ENCODE measurements at regions not wholly inside any gene's neighbourhood (a gene's known extent, or its start where the extent isn't known, plus 50 kb on each side); places are given as distances from the start of the nearest gene placed in this dataset.

DNA sequence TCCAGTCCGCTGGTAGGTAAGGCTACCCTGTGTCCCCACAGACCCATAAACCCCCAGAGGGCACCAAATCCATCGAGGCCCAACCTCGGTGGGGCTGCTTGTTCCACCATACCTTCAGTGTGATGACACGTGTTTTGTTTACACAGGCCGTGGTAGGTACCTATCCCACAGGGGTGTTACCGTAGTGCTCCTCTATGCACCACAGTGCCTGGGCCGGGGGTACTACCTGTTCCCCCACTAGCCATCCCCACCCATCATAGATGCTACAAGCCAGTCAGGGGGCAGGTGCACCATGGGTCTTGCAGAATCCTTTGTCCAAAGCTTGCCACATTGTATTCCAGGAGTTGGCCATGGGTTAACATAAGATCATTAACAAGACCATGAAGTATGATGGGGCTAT lies 796.2 kb downstream of the EFNA5 start:
- DNase-seq (ENCODE audit: unreplicated experiment) = no peak
- Mint-ChIP-seq H3K36me3 (ENCODE audit: insufficient read depth, unreplicated experiment) (no peaks in the 10 kb centered on the region), H3K4me1 (ENCODE audit: insufficient read depth, unreplicated experiment) (peaks cover 11% of the 10 kb centered on the region), H3K9me3 (ENCODE audit: unreplicated experiment) (no peaks in the 10 kb centered on the region), H3K4me3 (ENCODE audit: unreplicated experiment) (no peak overlapping the region), H3K27me3 (ENCODE audit: insufficient read depth, unreplicated experiment) (no peaks in the 10 kb centered on the region), H3K27ac (ENCODE audit: low read depth, unreplicated experiment) (no peak overlapping the region)
- ChIA-PET CTCF (no interaction called here), POLR2A (interaction anchor here (0.5 kb wide), 1 partner anchor 22 kb away, joined by 3 read pairs; no protein-coding TSS in a partner anchor)
- intact Hi-C loops (cut with micrococcal nuclease) = no loop called here
- BruUV-seq (replicated peaks) = no TSS peak
- TF ChIP-seq, protein P1, sequence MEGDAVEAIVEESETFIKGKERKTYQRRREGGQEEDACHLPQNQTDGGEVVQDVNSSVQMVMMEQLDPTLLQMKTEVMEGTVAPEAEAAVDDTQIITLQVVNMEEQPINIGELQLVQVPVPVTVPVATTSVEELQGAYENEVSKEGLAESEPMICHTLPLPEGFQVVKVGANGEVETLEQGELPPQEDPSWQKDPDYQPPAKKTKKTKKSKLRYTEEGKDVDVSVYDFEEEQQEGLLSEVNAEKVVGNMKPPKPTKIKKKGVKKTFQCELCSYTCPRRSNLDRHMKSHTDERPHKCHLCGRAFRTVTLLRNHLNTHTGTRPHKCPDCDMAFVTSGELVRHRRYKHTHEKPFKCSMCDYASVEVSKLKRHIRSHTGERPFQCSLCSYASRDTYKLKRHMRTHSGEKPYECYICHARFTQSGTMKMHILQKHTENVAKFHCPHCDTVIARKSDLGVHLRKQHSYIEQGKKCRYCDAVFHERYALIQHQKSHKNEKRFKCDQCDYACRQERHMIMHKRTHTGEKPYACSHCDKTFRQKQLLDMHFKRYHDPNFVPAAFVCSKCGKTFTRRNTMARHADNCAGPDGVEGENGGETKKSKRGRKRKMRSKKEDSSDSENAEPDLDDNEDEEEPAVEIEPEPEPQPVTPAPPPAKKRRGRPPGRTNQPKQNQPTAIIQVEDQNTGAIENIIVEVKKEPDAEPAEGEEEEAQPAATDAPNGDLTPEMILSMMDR (IDR thresholded peaks at IDR 0.05; ENCODE audit: unreplicated experiment) = no peak

DNA sequence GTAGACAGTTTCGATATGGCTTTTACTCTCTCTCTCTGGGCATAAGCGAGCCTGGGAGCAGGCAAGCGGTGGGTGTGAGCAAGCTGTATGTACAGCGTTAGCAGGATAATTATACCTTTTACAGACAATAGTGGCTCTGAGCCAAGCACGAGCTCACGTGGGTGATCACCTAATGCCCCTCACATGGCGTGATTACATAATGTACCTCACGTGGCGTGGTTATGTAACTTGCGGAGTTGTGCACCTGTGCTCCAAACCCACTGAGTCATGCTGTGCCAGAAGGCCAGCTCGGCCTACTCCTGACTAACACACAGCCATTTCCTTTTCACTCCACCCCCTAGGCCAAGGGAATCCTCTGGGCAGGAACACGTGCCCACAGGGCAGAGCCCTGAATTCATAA lies 797.2 kb downstream of the EFNA5 start:
- Mint-ChIP-seq H3K9me3 (ENCODE audit: unreplicated experiment) (no peaks in the 10 kb centered on the region), H3K27ac (ENCODE audit: low read depth, unreplicated experiment) (no peak overlapping the region), H3K27me3 (ENCODE audit: insufficient read depth, unreplicated experiment) (no peaks in the 10 kb centered on the region), H3K4me3 (ENCODE audit: unreplicated experiment) (no peak overlapping the region), H3K4me1 (ENCODE audit: insufficient read depth, unreplicated experiment) (peaks cover 11% of the 10 kb centered on the region), H3K36me3 (ENCODE audit: insufficient read depth, unreplicated experiment) (no peaks in the 10 kb centered on the region)
- ChIA-PET CTCF (no interaction called here), POLR2A (interaction anchor here (1.3 kb wide), 1 partner anchor 699 kb away, joined by 3 read pairs; no protein-coding TSS in a partner anchor)
- intact Hi-C loops (cut with micrococcal nuclease) = no loop called here
- TF ChIP-seq, protein P1 (IDR thresholded peaks at IDR 0.05; ENCODE audit: unreplicated experiment) = no peak
- BruUV-seq (replicated peaks) = no TSS peak
- DNase-seq (ENCODE audit: unreplicated experiment) = peak; percentile 97

DNA sequence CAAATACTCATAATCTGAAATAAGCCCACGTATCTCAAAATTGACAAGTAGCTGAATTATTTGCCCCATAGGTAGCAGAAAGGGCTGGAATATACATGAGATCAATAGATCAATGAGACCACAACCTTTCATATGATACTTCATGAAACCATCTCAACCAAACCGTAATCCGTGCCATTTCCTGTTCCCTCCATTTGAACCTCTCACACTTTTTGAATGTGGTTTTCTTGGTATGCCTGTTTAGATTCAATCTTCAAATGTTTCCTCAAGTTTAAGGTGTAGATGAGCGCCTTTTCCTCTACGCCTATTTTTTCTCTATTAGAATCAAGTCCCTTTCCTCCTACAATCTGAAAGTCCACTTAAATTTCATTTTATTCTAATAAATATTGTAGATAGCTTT lies 805.5 kb downstream of the EFNA5 start:
- Mint-ChIP-seq H3K27me3 (ENCODE audit: insufficient read depth, unreplicated experiment) (no peaks in the 10 kb centered on the region), H3K4me3 (ENCODE audit: unreplicated experiment) (no peak overlapping the region), H3K27ac (ENCODE audit: low read depth, unreplicated experiment) (no peak overlapping the region), H3K9me3 (ENCODE audit: unreplicated experiment) (no peaks in the 10 kb centered on the region), H3K36me3 (ENCODE audit: insufficient read depth, unreplicated experiment) (no peaks in the 10 kb centered on the region), H3K4me1 (ENCODE audit: insufficient read depth, unreplicated experiment) (no peaks in the 10 kb centered on the region)
- ChIA-PET POLR2A (no interaction called here), CTCF (interaction anchor here (0.5 to 1.2 kb wide), 3 partner anchors 256 to 869 kb away, joined by 3 to 5 read pairs (median 3); no protein-coding TSS in a partner anchor)
- BruUV-seq (replicated peaks) = no TSS peak
- no peak for DNase-seq (ENCODE audit: unreplicated experiment)
- intact Hi-C loops (cut with micrococcal nuclease) = no loop called here
- TF ChIP-seq, protein P1 (IDR thresholded peaks at IDR 0.05; ENCODE audit: unreplicated experiment) = no peak

DNA sequence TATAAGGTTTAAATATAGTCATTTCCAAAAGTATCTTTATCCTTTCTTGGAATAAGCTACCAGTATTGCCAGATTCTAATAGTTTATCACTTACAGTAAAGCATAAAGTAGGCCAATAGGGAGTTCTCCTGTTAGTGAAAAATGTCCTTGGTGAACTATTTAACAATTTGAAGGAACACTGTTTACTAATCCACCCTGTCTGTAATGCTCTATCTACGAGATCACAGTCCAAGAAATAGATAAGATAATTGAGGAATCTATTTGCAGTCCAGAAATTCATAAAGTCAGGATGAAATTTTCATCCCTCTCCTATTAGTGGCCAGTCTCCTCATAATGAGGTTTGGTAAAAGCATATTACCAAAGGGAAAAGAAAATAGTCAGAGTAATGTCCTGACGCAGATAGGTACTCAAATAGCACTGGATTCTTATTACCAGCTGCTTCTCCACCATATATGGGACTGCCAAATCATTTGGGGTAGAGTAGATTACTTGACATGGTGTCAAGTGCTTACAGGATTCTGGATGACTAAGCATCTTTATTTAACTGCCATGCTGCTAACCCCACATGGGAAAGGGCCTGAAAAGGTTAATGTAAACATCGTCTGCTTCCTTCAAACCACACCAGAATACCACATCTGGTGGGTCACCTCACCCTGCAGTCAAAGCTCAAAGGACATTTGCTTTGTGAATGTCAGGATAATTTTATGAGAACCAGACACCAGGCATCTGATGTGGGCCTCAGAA lies 808.1 kb downstream of the EFNA5 start:
- CTCF ChIA-PET = interaction anchor here (0.6 kb wide), 1 partner anchor 710 kb away, joined by 3 read pairs; no protein-coding TSS in a partner anchor
- H3K36me3 Mint-ChIP-seq (ENCODE audit: insufficient read depth, unreplicated experiment) = no peaks in the 10 kb centered on the region
- H3K4me1 Mint-ChIP-seq (ENCODE audit: insufficient read depth, unreplicated experiment) = no peaks in the 10 kb centered on the region
- TF ChIP-seq, protein P1 (IDR thresholded peaks at IDR 0.05; ENCODE audit: unreplicated experiment) = no peak
- DNase-seq (ENCODE audit: unreplicated experiment) = peak; percentile 17
- intact Hi-C loops (cut with micrococcal nuclease) = no loop called here
- no peak overlapping the region for H3K27ac Mint-ChIP-seq (ENCODE audit: low read depth, unreplicated experiment)
- H3K9me3 Mint-ChIP-seq (ENCODE audit: unreplicated experiment) = no peaks in the 10 kb centered on the region
- POLR2A ChIA-PET = no interaction called here
- H3K27me3 Mint-ChIP-seq (ENCODE audit: insufficient read depth, unreplicated experiment) = no peaks in the 10 kb centered on the region
- H3K4me3 Mint-ChIP-seq (ENCODE audit: unreplicated experiment) = no peak overlapping the region
- BruUV-seq (replicated peaks) = no TSS peak

All from MCF 10A (cell line).